Panc1 (cell line): ENCODE measurements at regions not wholly inside any gene's neighbourhood (a gene's known extent, or its start where the extent isn't known, plus 50 kb on each side); places are given as distances from the start of the nearest gene placed in this dataset.

ENCODE experiments used
- CTCF ChIP-seq: fragments of 450-650 bp; IDR thresholded peaks from 2 replicates; pipeline ENCODE4 v1.5.1; 2017; ENCODE audit warnings: mild to moderate bottlenecking
- POLR2AphosphoS5 ChIP-seq: IDR thresholded peaks from 2 replicates; pipeline ENCODE4 v1.6.1; 2012; ENCODE audit warnings: mild to moderate bottlenecking, low read depth, low read length, moderate library complexity
- REST ChIP-seq, 2 experiments: IDR thresholded peaks; 2 replicates each; pipeline ENCODE4 v1.6.1; 2011 to 2012; ENCODE audit warnings: low read depth in 2 of 2, control low read depth in 1 of 2, low read length in 1 of 2, mild to moderate bottlenecking in 1 of 2, moderate library complexity in 1 of 2; ENCODE audit not compliant: insufficient read depth in 1 of 2
- SIN3A ChIP-seq: IDR thresholded peaks from 2 replicates; pipeline ENCODE4 v1.6.1; 2012; ENCODE audit warnings: low read depth, mild to moderate bottlenecking, low read length, moderate library complexity, borderline replicate concordance; ENCODE audit not compliant: insufficient read depth
- TCF7L2 ChIP-seq: IDR thresholded peaks from 2 replicates; pipeline ENCODE4 v1.6.1; 2011; ENCODE audit warnings: mild to moderate bottlenecking, low read depth, low read length, inconsistent platforms

GRCh38 chr1:239098400-239099037 lies 287.8 kb upstream of the CHRM3 start:
- TF ChIP-seq CTCF (no peak), POLR2AphosphoS5 (no peak), TCF7L2 (no peak), REST (IDR thresholded peaks at IDR 0.05; ENCODE audit: insufficient read depth in 1 of 2, low read depth in 2 of 2, low read length in 1 of 2) (no peak), SIN3A (no peak)
